ENCODE measurements at regions not wholly inside any gene's neighbourhood (a gene's known extent, or its start where the extent isn't known, plus 50 kb on each side); places are given as distances from the start of the nearest gene placed in this dataset.
"Not testable (repeated sequence)": the region's sequence is repeated elsewhere in the genome, so short reads cannot be mapped to it uniquely, and the experiment has no call there.

DNA sequence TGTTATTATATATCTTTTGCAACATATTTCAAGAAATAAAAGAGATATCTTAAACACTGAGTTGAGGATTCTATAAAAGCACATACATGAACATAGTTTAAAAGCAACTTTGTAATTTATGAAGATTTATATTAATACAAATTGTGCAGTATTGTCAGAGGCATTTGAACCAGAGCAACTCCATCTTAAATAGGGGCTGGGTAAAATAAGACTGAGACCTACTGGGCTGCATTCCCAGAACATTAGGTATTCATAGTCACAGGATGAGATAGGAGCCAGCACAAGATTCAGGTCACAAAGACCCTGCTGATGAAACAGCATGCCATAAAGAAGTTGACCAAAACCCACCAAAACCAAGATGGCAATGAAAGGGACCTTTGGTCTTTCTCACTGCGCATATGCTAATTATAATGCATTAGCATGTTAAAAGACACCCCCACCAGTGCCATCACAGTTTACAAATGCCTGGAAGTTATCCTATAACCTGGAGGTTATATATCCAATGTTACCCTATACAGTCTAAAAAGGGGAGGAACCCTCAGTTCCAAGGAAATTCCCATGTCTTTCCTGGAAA lies 320.2 kb downstream of the FAM170A start:
- DNase-seq (ENCODE audit: low spot score in 2 of 2) (no peak), ATAC-seq (ENCODE audit: low read depth) (no peak)
- Mint-ChIP-seq H3K27me3 (peaks cover 2% of the 10 kb centered on the region), H3K9me3 (peaks cover 6% of the 10 kb centered on the region), H3K4me1 (no peaks in the 10 kb centered on the region), H3K27ac (no peak overlapping the region), H3K4me3 (no peak overlapping the region), H3K36me3 (no peaks in the 10 kb centered on the region)

GRCh38 chr5:119951330-119951934 lies 322.1 kb downstream of the FAM170A start:
- Mint-ChIP-seq H3K4me3 (no peak overlapping the region), H3K27ac (no peak overlapping the region), H3K27me3 (no peaks in the 10 kb centered on the region), H3K36me3 (no peaks in the 10 kb centered on the region), H3K4me1 (no peaks in the 10 kb centered on the region), H3K9me3 (peaks cover 3% of the 10 kb centered on the region)
- ATAC-seq (ENCODE audit: low read depth) (no peak), DNase-seq (ENCODE audit: low spot score in 2 of 2) (no peak)

GRCh38 chr5:119953474-119953873 lies 324.1 kb downstream of the FAM170A start:
- no peaks in the 10 kb centered on the region for H3K9me3 Mint-ChIP-seq

GRCh38 chr5:119954106-119954505 lies 324.7 kb downstream of the FAM170A start:
- no peaks in the 10 kb centered on the region for H3K9me3 Mint-ChIP-seq
- H3K4me1 Mint-ChIP-seq: no peaks in the 10 kb centered on the region
- no peak overlapping the region for H3K27ac Mint-ChIP-seq
- no peak for ATAC-seq (ENCODE audit: low read depth)
- no peaks in the 10 kb centered on the region for H3K27me3 Mint-ChIP-seq
- no peaks in the 10 kb centered on the region for H3K36me3 Mint-ChIP-seq
- DNase-seq (ENCODE audit: low spot score in 2 of 2): no peak
- no peak overlapping the region for H3K4me3 Mint-ChIP-seq

More at GRCh38 chr5:119953474-119953873, 324.1 kb downstream of the FAM170A start:
- no peaks in the 10 kb centered on the region for H3K4me1 Mint-ChIP-seq
- ATAC-seq (ENCODE audit: low read depth) (no peak), DNase-seq (ENCODE audit: low spot score in 2 of 2) (no peak)
- H3K27me3 Mint-ChIP-seq: no peaks in the 10 kb centered on the region
- H3K27ac Mint-ChIP-seq: no peak overlapping the region
- no peak overlapping the region for H3K4me3 Mint-ChIP-seq
- no peaks in the 10 kb centered on the region for H3K36me3 Mint-ChIP-seq

DNA sequence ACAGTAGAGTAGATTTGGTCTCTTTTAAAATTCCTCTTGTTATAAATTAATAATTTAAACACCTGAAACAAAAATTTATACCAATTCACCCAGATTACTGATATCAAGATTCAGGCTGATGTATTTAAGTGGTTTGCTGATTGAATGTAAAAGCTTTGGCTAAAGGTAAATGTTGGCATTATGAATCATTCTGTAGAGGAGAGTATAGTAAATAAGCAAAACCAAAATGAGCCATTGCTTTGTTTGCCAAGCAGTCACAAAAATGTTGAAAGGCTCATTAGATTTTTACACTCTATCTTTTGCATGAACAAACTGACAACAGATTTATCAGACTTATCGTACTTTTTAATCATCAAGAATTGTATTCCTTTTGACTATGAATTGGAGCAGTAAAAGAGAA lies 332.6 kb downstream of the FAM170A start:
- Mint-ChIP-seq H3K27me3 (no peaks in the 10 kb centered on the region), H3K36me3 (no peaks in the 10 kb centered on the region), H3K4me3 (no peak overlapping the region), H3K9me3 (peaks cover 2% of the 10 kb centered on the region), H3K4me1 (no peaks in the 10 kb centered on the region), H3K27ac (no peak overlapping the region)
- no peak for DNase-seq (ENCODE audit: low spot score in 2 of 2)
- ATAC-seq (ENCODE audit: low read depth): no peak

- H3K9me3 Mint-ChIP-seq: no peaks in the 10 kb centered on the region
- no peak for ATAC-seq (ENCODE audit: low read depth)
Measured at GRCh38 chr5:119966028-119966427, 336.7 kb downstream of the FAM170A start.

DNA sequence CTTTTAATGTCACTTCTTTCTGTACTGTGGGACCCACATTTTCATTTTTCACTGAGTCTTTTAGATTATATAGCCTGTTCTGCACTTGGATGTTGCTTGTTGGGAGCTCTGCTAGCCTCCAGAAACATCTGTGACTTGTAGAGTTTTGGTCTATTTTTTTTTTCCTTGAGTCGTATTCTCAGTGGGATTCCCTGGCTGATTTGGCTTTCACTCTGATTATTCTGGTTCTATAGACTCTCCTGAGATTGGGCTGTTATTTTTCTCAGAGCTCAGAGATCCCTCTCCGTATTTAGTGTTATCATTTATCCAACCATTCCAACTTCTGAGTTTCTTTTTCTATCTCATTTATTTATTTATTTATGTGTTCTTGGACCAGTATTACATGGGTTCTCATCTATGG lies 339.3 kb downstream of the FAM170A start:
- H3K4me1 Mint-ChIP-seq: no peaks in the 10 kb centered on the region
- no peaks in the 10 kb centered on the region for H3K9me3 Mint-ChIP-seq
- no peaks in the 10 kb centered on the region for H3K27me3 Mint-ChIP-seq
- no peak for DNase-seq (ENCODE audit: low spot score in 2 of 2)
- no peak for ATAC-seq (ENCODE audit: low read depth)
- no peaks in the 10 kb centered on the region for H3K36me3 Mint-ChIP-seq
- H3K27ac Mint-ChIP-seq: no peak overlapping the region
- H3K4me3 Mint-ChIP-seq: no peak overlapping the region

More at GRCh38 chr5:119966028-119966427, 336.7 kb downstream of the FAM170A start:
- H3K4me1 Mint-ChIP-seq: no peaks in the 10 kb centered on the region
- no peaks in the 10 kb centered on the region for H3K36me3 Mint-ChIP-seq
- DNase-seq (ENCODE audit: low spot score in 2 of 2): no peak
- no peaks in the 10 kb centered on the region for H3K27me3 Mint-ChIP-seq
- H3K27ac Mint-ChIP-seq: no peak overlapping the region
- no peak overlapping the region for H3K4me3 Mint-ChIP-seq

- not testable (repeated sequence) for H3K27ac Mint-ChIP-seq
Measured at GRCh38 chr5:119987077-119987476, 357.7 kb downstream of the FAM170A start.

GRCh38 chr5:119991625-119992024 lies 362.3 kb downstream of the FAM170A start:
- peaks cover 6% of the 10 kb centered on the region for H3K9me3 Mint-ChIP-seq
- H3K4me1 Mint-ChIP-seq: no peaks in the 10 kb centered on the region

More at GRCh38 chr5:119987077-119987476, 357.7 kb downstream of the FAM170A start:
- ATAC-seq (ENCODE audit: low read depth); DNase-seq (ENCODE audit: low spot score in 2 of 2); H3K4me1 Mint-ChIP-seq; H3K36me3 Mint-ChIP-seq; H3K4me3 Mint-ChIP-seq; H3K27me3 Mint-ChIP-seq; H3K9me3 Mint-ChIP-seq: not testable (repeated sequence)

GRCh38 chr5:119996128-119996527 lies 366.8 kb downstream of the FAM170A start:
- Mint-ChIP-seq H3K36me3 (no peaks in the 10 kb centered on the region), H3K9me3 (peaks cover 3% of the 10 kb centered on the region), H3K27ac (no peak overlapping the region), H3K4me3 (no peak overlapping the region), H3K4me1 (no peaks in the 10 kb centered on the region), H3K27me3 (peaks cover 6% of the 10 kb centered on the region)
- no peak for ATAC-seq (ENCODE audit: low read depth)
- DNase-seq (ENCODE audit: low spot score in 2 of 2): no peak

More at GRCh38 chr5:119991625-119992024, 362.3 kb downstream of the FAM170A start:
- no peak for ATAC-seq (ENCODE audit: low read depth)
- no peak overlapping the region for H3K4me3 Mint-ChIP-seq
- H3K27ac Mint-ChIP-seq: no peak overlapping the region
- H3K36me3 Mint-ChIP-seq: no peaks in the 10 kb centered on the region
- H3K27me3 Mint-ChIP-seq: peaks cover 3% of the 10 kb centered on the region
- DNase-seq (ENCODE audit: low spot score in 2 of 2): no peak

- Mint-ChIP-seq H3K9me3 (no peaks in the 10 kb centered on the region), H3K27me3 (no peaks in the 10 kb centered on the region), H3K4me3 (no peak overlapping the region), H3K27ac (no peak overlapping the region), H3K36me3 (no peaks in the 10 kb centered on the region), H3K4me1 (no peaks in the 10 kb centered on the region)
- no peak for ATAC-seq (ENCODE audit: low read depth)
- no peak for DNase-seq (ENCODE audit: low spot score in 2 of 2)
Measured at GRCh38 chr5:120007598-120007997, 378.2 kb downstream of the FAM170A start.

GRCh38 chr5:120012431-120012830 lies 383.1 kb downstream of the FAM170A start:
- H3K4me3 Mint-ChIP-seq: no peak overlapping the region
- H3K27me3 Mint-ChIP-seq: no peaks in the 10 kb centered on the region
- no peak for DNase-seq (ENCODE audit: low spot score in 2 of 2)
- no peaks in the 10 kb centered on the region for H3K9me3 Mint-ChIP-seq
- no peak overlapping the region for H3K27ac Mint-ChIP-seq
- no peaks in the 10 kb centered on the region for H3K36me3 Mint-ChIP-seq
- ATAC-seq (ENCODE audit: low read depth): no peak
- no peaks in the 10 kb centered on the region for H3K4me1 Mint-ChIP-seq

GRCh38 chr5:120014535-120014934 lies 385.2 kb downstream of the FAM170A start:
- ATAC-seq (ENCODE audit: low read depth) (no peak), DNase-seq (ENCODE audit: low spot score in 2 of 2) (no peak)
- Mint-ChIP-seq H3K4me1 (no peaks in the 10 kb centered on the region), H3K36me3 (no peaks in the 10 kb centered on the region), H3K9me3 (no peaks in the 10 kb centered on the region), H3K27ac (no peak overlapping the region), H3K27me3 (no peaks in the 10 kb centered on the region), H3K4me3 (no peak overlapping the region)

GRCh38 chr5:120016717-120017382 lies 387.5 kb downstream of the FAM170A start:
- DNase-seq (ENCODE audit: low spot score in 2 of 2) (no peak), ATAC-seq (ENCODE audit: low read depth) (no peak)
- Mint-ChIP-seq H3K4me1 (no peaks in the 10 kb centered on the region), H3K4me3 (no peak overlapping the region), H3K27ac (no peak overlapping the region), H3K9me3 (no peaks in the 10 kb centered on the region), H3K27me3 (no peaks in the 10 kb centered on the region), H3K36me3 (no peaks in the 10 kb centered on the region)
